Neural crest cell (in vitro differentiated cells): ENCODE measurements at regions not wholly inside any gene's neighbourhood (a gene's known extent, or its start where the extent isn't known, plus 50 kb on each side); places are given as distances from the start of the nearest gene placed in this dataset.

Experiments used
- DNase-seq: peaks from one replicate; pipeline ENCODE4 v3.0.0; 2021; ENCODE audit warnings: low read depth, mixed read lengths, low spot score
- H3K27ac Mint-ChIP-seq: one replicate; pipeline ENCODE4 v1.8.0; 2021; ENCODE audit warnings: mild to moderate bottlenecking, mixed read lengths; ENCODE audit not compliant: unreplicated experiment
- H3K27me3 Mint-ChIP-seq: 2 replicates; pipeline ENCODE4 v1.8.0; 2021; ENCODE audit warnings: low read depth, mild to moderate bottlenecking, mixed read lengths
- H3K36me3 Mint-ChIP-seq: 2 replicates; pipeline ENCODE4 v1.8.0; 2021; ENCODE audit warnings: low read depth, mild to moderate bottlenecking, mixed read lengths
- H3K4me1 Mint-ChIP-seq: 2 replicates; pipeline ENCODE4 v1.8.0; 2021; ENCODE audit warnings: mixed read lengths
- H3K4me3 Mint-ChIP-seq: one replicate; pipeline ENCODE4 v1.8.0; 2021; ENCODE audit warnings: mild to moderate bottlenecking, mixed read lengths
- H3K9me3 Mint-ChIP-seq: 2 replicates; pipeline ENCODE4 v1.8.0; 2021; ENCODE audit warnings: mixed read lengths
- TF ChIP-seq, protein P1 (sequence below): fragments of 200-600 bp; sonication (generic); conservative IDR thresholded peaks from 2 replicates; pipeline ENCODE4 v1.5.0; 2021; ENCODE audit warnings: antibody characterized with exemption, mild to moderate bottlenecking

DNA sequence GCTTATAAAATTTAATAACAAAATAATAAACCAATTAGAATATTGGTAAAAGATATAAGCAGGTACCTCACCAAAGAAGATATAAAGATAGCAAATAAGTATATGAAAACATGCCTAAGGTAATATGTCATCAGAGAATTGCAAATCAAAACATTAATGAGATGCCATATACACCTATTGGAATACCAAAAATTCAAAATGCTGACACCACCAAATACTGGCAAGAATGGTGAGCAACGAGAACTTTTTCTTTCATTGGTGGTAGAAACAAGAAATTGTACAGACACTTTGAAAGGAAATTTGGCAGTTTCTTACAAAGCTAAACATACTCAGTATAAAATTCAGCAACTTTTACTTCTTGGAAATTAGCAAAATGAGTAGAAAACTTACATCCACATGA lies 346.9 kb upstream of the ROBO1 start:
- Mint-ChIP-seq H3K4me3 (no peak overlapping the region), H3K36me3 (no peaks in the 10 kb centered on the region), H3K27me3 (no peaks in the 10 kb centered on the region), H3K27ac (no peak overlapping the region), H3K4me1 (no peaks in the 10 kb centered on the region), H3K9me3 (no peaks in the 10 kb centered on the region)
- no peak for DNase-seq
- TF ChIP-seq, protein P1, sequence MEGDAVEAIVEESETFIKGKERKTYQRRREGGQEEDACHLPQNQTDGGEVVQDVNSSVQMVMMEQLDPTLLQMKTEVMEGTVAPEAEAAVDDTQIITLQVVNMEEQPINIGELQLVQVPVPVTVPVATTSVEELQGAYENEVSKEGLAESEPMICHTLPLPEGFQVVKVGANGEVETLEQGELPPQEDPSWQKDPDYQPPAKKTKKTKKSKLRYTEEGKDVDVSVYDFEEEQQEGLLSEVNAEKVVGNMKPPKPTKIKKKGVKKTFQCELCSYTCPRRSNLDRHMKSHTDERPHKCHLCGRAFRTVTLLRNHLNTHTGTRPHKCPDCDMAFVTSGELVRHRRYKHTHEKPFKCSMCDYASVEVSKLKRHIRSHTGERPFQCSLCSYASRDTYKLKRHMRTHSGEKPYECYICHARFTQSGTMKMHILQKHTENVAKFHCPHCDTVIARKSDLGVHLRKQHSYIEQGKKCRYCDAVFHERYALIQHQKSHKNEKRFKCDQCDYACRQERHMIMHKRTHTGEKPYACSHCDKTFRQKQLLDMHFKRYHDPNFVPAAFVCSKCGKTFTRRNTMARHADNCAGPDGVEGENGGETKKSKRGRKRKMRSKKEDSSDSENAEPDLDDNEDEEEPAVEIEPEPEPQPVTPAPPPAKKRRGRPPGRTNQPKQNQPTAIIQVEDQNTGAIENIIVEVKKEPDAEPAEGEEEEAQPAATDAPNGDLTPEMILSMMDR, result no peak

DNA sequence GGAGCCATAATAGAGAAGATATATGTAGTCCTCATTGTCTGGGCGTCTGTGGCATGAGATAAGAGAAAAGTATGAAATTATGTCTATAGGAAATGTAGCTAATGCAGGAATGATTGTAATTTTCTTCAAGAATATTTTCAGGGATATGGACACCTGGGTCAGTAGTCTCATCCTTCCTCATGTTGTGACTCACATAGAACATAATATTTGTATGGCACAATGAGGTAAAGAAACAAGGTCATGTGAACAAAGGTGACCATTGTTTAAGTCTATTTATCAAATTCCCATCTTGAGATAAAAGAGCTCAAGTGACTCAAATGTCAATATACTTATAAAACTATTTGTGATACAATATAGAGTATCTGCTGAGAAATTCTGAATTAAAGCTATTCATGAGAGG lies 345.5 kb upstream of the ROBO1 start:
- TF ChIP-seq, protein P1, result no peak
- Mint-ChIP-seq H3K36me3 (no peaks in the 10 kb centered on the region), H3K9me3 (no peaks in the 10 kb centered on the region), H3K27me3 (no peaks in the 10 kb centered on the region), H3K27ac (no peak overlapping the region), H3K4me1 (no peaks in the 10 kb centered on the region), H3K4me3 (no peak overlapping the region)
- no peak for DNase-seq

DNA sequence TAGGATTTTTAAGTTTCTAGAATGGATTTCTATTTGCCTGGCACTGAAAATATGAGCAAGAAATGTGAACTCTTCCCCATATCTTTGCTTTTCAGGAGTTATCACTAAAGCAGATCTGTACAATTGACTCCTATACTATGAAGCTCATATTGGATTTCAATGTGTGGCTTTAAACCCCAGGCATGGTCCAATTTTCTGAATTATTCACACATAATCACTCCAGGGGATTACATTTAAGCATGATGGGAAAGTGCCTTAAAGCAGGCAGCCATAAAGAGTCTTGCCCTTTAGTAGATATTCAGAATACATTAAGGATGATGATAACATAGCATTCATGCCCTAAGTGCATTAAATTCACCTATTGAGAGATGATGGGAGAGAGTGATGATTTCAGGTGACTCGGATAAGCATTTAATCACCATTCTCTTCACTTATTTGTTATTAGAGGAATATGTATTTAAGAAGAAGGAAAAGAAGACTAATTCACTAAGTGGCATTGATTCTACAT lies 331.8 kb upstream of the ROBO1 start:
- Mint-ChIP-seq H3K4me1 (no peaks in the 10 kb centered on the region), H3K36me3 (no peaks in the 10 kb centered on the region), H3K9me3 (peaks cover 3% of the 10 kb centered on the region), H3K27me3 (no peaks in the 10 kb centered on the region), H3K4me3 (no peak overlapping the region), H3K27ac (no peak overlapping the region)
- DNase-seq, result no peak
- TF ChIP-seq, protein P1, result no peak

DNA sequence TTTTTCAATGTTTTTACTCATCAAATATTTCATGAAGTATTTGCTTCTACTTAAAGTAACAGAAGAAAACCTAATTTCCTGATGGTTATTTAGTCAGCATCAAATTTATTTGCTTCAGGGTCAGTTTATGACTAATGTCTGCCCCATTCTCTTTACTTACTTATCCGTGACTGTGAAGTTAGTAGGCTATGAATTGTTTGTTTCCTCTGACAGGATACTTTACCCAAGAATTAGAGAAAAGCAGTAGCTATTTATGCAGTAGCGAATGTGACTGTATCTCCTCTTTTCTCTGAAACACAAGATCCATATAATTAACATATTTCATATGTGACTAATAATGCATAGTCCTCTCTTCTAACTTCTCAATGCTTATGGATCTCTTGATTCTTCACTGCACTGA lies 329.9 kb upstream of the ROBO1 start:
- no peaks in the 10 kb centered on the region for H3K36me3 Mint-ChIP-seq
- H3K4me1 Mint-ChIP-seq, result no peaks in the 10 kb centered on the region
- no peak for DNase-seq
- TF ChIP-seq, protein P1, result no peak
- peaks cover 3% of the 10 kb centered on the region for H3K9me3 Mint-ChIP-seq
- H3K27me3 Mint-ChIP-seq, result no peaks in the 10 kb centered on the region
- H3K27ac Mint-ChIP-seq, result no peak overlapping the region
- H3K4me3 Mint-ChIP-seq, result no peak overlapping the region

DNA sequence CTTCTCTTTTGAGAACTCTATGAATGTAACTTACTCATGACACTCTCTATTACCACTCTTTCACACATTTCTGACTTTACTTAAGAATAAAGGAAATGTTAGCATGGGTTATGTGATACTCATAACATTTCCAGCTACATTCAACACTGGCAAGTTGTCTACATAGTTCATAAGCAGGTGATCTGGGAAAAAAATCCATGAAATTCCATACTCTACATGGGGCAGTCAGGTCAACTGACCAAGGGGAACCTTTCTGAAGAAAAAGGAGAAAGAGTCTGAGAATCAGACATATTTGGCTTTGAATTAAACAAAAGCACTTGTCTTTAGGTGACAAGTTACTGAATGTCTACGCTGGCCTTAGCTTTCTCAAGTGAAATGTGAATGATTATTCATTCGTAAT lies 329.1 kb upstream of the ROBO1 start:
- Mint-ChIP-seq H3K27ac (no peak overlapping the region), H3K27me3 (no peaks in the 10 kb centered on the region), H3K4me3 (no peak overlapping the region), H3K9me3 (peaks cover 3% of the 10 kb centered on the region), H3K4me1 (no peaks in the 10 kb centered on the region), H3K36me3 (no peaks in the 10 kb centered on the region)
- DNase-seq, result no peak
- TF ChIP-seq, protein P1, result no peak

DNA sequence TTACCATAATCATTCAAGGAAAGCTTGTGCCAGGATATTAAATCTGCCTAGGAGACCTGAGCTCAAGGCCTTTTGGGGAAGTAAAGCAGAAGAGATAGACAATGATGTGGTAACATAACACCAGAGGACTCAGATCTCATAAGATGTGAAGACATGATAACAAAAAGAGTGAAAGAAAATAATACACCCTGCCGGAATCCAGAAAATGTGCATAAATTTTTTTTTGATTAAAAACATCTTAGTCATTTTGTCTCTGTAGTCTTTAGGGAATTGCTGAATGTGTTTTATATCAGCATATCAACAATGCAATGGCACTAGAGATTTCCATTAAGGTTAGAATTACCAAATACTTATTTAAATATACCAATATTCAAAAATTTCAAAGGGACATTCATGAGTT lies 326.8 kb upstream of the ROBO1 start:
- no peaks in the 10 kb centered on the region for H3K36me3 Mint-ChIP-seq
- TF ChIP-seq, protein P1, result no peak
- DNase-seq, result no peak
- H3K4me1 Mint-ChIP-seq, result no peaks in the 10 kb centered on the region
- H3K27me3 Mint-ChIP-seq, result no peaks in the 10 kb centered on the region
- no peak overlapping the region for H3K27ac Mint-ChIP-seq
- H3K9me3 Mint-ChIP-seq, result peaks cover 3% of the 10 kb centered on the region
- H3K4me3 Mint-ChIP-seq, result no peak overlapping the region
